Gastrocnemius medialis (tissue), 4 donors: ENCODE measurements at regions not wholly inside any gene's neighbourhood (a gene's known extent, or its start where the extent isn't known, plus 50 kb on each side); places are given as distances from the start of the nearest gene placed in this dataset.

Experiments used
- CTCF ChIP-seq, 5 experiments: fragments of 450-650 bp in 3 of 5; fragments of 200-600 bp in 2 of 5; sonication (generic) in 2 of 5; IDR thresholded peaks in 4 of 5; conservative IDR thresholded peaks in 1 of 5; 1 replicate in 4 of 5; 2 replicates in 1 of 5; pipeline ENCODE4 v1.5.1; 2016 to 2019; ENCODE audit warnings: antibody characterized with exemption in 5 of 5, mild to moderate bottlenecking in 3 of 5, moderate library complexity in 3 of 5
- POLR2A ChIP-seq, 2 donors: fragments of 450-650 bp; IDR thresholded peaks; one replicate each; pipeline ENCODE4 v1.6.1; 2017; ENCODE audit warnings: antibody characterized with exemption in 2 of 2, mild to moderate bottlenecking in 2 of 2, moderate library complexity in 2 of 2

- no peak for TF ChIP-seq CTCF (IDR thresholded peaks at IDR 0.05 in 4 of 5, conservative IDR thresholded peaks at IDR 0.05 in 1 of 5)
- TF ChIP-seq POLR2A (IDR thresholded peaks at IDR 0.05) = no peak
Observed at GRCh38 chr4:164579270-164579942, 174.5 kb upstream of the SMIM31 start.
